NCI-H2171 treated with DMSO at 0.1 percent for 48 hours (cell line): ENCODE measurements at regions not wholly inside any gene's neighbourhood (a gene's known extent, or its start where the extent isn't known, plus 50 kb on each side); places are given as distances from the start of the nearest gene placed in this dataset.

Experiments used
- DNase-seq: peaks from one replicate; lab custom pipeline; 2025; lab: John Stamatoyannopoulos, UW

DNA sequence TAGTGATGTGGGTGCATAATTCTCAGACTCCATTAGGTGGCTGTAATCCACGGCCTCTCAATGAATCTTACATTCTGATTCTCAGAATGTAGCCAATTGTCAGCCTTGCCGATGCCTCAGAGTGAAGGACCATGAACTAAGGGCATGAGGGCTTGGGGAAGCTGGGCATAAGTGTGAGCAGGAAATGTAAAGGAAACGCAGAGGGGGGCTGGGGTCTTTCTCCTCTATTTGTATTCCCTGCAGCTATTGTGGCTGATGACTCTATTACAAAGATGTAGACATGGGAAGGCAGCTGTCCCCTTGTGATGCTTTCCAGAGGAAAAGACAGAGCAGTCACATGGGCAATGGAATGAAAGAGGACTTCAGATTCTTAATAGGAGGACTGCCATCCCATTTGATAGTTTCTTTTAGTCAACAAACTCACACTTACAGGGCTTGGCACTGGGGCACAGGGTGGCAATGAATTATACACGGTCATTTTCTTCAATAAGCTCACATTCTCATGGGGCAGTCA is 353.2 kb upstream of the PKDCC start:
- DNase-seq: no peak

GRCh38 chr2:41695198-41696113 is 352.4 kb upstream of the PKDCC start:
- no peak for DNase-seq

DNA sequence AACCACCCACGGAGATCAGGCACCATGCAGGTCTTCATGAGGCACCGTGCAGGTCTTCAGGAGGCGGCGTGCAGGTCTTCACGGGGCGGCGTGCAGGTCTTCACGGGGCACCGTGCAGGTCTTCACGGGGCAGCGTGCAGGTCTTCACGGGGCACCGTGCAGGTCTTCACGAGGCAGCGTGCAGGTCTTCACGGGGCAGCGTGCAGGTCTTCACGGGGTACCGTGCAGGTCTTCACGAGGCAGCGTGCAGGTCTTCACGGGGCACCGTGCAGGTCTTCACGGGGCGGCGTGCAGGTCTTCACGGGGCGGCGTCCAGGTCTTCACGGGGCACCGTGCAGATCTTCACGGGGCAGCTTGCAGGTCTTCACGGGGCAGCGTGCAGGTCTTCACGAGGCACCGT is 350.4 kb upstream of the PKDCC start:
- DNase-seq: no peak

DNA sequence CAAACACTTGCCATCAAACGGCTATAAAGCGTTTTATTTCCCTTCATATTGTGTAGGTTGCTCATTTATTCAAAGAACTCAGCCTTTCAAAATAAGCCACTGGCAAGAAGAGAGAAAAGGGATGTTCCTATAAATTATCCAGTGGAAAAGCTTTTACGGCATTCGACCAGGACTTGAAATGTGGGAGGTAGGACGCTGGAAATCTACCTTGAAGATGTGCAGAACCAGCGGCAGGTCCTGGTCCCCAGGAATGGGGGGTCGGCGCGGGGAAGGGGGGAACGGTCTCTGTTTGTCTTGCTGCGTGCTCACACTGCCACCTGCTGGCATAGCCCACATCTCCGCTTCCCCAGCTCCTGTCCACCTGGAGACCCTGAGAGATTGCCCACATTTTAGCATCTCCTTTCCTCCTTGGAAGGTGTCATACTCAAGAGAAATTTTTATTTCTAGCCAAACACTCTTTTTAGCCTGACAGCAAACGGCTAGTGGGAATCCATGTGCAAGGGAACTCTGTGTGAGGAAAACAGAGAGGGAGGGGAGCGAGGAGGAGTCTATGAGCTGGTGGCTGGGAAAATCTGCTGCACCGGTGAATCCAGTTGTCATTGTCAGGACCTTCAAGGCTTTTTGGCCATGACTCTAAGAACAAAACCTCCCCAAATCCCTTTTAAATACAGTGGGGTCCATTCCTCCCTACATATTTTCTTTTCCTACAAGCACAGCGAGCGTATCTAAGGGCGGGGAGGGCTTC is 349.0 kb upstream of the PKDCC start:
- no peak for DNase-seq

DNA sequence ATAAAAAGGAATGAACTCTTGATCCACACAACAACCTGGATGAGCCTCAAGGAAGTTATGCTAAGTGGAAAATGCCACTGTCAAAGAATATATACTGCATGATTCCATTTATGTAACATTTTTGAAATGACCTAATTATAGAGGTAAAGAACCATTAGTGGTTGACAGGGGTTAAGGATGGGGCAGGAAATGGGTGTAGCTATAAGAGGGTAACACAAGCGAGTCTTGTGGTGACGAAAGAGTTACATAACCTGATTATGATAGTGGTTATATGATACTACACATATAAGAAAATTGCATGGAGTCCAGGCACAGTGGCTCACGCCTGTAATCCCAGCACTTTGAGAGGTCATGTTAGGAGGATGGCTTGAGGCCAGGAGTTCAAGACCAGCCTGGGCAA is 346.6 kb upstream of the PKDCC start:
- no peak for DNase-seq

GRCh38 chr2:41703123-41703522 is 344.7 kb upstream of the PKDCC start:
- DNase-seq: no peak

DNA sequence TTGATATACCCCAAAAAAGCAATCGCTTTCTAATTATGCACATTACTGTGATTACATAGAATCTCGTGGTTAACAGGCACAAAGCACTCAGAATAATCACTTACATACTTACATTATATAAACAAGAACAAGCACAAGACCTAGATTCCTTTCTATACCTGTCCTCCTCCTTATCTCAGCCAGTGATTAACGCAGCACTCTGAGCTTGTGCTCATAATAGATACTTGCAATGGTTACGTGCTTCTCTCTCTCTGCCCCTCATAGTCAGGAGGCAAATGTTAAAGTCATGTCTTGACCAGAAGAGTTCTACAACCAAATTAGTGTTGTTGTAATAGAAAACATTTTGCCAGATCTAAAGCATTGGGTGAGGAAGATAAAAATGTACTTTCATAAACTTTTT is 342.2 kb upstream of the PKDCC start:
- DNase-seq: no peak

GRCh38 chr2:41706286-41706685 is 341.5 kb upstream of the PKDCC start:
- DNase-seq: no peak

DNA sequence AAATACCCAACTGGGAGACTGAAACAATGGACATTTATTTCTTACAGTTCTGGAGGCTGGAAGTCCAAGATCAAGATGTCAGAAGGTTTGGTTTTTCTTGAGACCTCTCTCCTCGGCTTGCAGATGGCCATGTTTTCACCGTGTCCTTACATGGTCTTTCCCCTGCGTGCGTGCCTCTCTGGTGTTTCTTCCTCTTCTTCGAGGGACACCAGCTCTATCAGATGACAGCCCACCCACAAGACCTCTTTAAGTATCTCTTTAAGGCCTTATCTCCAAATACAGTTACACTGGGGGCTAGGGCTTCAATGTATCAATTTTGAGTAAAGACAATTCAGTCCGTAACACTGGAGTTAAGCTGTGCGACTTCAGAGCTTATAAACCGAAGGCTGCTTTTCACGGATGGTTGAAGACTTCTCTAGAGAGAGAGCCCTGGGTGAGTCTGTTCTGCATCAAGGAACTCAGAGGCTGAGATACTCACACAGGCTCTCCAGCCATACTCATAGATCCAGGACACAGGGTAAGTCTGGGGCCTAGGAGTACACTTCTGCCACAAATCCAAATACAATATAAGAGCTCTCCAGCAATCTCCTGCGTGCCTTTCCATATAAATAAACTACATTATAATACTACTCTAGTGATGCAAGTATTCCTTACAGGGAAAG is 339.9 kb upstream of the PKDCC start:
- no peak for DNase-seq

GRCh38 chr2:41709702-41710599 is 337.9 kb upstream of the PKDCC start:
- DNase-seq: no peak

DNA sequence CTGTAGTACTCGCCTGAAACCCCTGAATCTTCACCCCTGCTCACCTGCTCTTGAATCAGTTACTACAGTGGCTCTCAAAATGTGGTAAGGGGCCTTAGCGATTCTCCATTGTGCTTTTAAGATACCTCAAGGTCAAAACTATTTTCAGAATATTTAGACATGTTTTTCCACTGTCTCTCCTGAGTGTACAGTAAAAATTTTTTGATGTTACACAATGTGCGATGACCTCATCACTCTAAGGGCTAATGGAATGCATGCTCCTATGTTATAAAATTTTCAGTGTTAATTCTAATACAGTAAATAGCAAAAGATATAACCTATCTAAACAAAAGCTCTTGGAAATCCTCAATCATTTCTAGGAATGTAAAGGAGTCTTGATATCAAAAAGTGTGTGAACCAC is 336.9 kb upstream of the PKDCC start:
- no peak for DNase-seq

DNA sequence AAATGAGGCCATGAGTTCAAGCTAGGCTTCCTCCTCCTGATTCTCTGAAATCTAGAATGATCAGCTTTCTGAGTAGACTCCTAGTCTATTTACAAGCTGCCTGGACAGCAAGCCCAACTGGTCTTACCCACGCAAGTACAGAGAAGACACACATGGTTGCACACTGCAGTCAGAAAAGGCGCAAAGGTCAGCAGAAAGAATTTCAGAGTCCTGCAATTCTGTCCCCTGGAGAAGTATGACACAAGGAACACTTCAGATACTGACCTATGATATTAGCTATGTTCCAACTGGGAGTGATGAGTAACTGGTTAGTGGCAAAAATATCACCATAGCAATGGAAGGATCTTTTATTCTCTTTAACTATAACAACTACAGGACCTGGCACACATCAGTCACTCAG is 336.1 kb upstream of the PKDCC start:
- DNase-seq: no peak

- no peak for DNase-seq
Measured at GRCh38 chr2:41716497-41716896, 331.3 kb upstream of the PKDCC start.

DNA sequence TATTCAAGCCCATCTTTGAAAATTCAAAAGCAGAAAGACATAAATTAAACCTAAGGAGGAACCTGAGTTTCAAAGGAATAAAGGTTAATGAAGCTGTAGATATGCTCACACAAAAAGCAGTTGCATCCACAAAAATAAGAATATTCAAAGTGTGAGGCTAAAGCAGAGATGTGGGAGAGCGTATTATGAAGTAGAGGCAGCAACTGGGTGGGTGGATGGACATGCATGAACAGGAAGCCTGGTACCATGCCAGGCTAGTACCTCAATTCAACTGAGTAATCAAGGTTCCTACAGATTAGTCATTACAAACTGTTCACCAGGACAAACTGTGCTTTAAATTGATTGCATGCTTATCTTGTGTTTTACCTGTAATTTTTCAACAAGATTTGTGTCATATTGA is 330.0 kb upstream of the PKDCC start:
- no peak for DNase-seq

GRCh38 chr2:41718705-41719104 is 329.1 kb upstream of the PKDCC start:
- no peak for DNase-seq

- DNase-seq: no peak
Measured at GRCh38 chr2:41719756-41720155, 328.1 kb upstream of the PKDCC start.

DNA sequence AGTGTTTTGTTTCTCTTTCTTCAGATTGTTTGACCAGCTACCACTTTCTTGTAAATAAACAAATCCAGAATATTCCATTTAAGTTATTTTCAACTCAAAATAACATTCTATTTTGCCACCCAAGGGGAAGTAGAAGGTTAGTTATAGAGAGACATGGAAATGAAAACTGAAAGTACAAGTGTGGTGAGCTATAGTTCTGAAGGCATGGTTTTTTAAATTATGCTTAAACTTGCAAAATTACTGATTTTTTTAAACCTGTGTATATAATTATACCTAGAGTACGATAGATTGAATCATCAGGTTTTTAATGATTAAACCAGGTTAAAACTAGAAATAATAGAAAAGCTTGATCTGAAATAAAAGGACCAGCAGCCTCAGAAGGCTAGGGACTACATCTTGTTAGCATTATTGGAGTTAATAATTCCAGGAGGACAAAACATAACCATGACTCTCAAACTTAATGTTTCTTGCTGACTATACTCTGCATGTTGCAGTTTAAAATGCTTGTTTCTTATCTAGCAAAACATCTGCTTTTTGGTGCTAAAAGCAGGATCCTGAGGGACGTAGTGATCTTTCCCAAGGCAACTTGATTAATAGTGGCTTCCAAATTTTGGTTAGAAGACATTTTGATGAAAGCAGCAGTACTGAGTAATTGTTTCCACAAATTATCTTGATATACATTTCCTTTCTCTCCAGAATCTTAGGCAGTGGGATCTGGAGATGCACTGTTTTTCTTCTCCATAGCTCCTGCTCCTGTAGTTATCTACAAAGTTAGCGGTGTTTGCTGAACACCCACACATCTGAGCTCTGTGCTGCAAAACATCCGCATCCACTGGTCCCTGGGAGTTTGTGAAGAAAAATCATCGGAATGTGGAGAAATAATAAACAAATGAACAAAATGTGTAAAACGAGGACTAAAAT is 327.2 kb upstream of the PKDCC start:
- DNase-seq: no peak

GRCh38 chr2:41722668-41723369 is 325.0 kb upstream of the PKDCC start:
- no peak for DNase-seq

- DNase-seq: no peak
Measured at GRCh38 chr2:41723526-41723925, 324.3 kb upstream of the PKDCC start.

GRCh38 chr2:41724465-41724864 is 323.4 kb upstream of the PKDCC start:
- no peak for DNase-seq
